HuH-7.5 (cell line): ENCODE measurements at regions not wholly inside any gene's neighbourhood (a gene's known extent, or its start where the extent isn't known, plus 50 kb on each side); places are given as distances from the start of the nearest gene placed in this dataset.
"Not testable (repeated sequence)": the region's sequence is repeated elsewhere in the genome, so short reads cannot be mapped to it uniquely, and the experiment has no call there.

Source experiments
- DNase-seq: peaks from one replicate; pipeline ENCODE4 v3.0.0; 2011; ENCODE audit warnings: low spot score

DNA sequence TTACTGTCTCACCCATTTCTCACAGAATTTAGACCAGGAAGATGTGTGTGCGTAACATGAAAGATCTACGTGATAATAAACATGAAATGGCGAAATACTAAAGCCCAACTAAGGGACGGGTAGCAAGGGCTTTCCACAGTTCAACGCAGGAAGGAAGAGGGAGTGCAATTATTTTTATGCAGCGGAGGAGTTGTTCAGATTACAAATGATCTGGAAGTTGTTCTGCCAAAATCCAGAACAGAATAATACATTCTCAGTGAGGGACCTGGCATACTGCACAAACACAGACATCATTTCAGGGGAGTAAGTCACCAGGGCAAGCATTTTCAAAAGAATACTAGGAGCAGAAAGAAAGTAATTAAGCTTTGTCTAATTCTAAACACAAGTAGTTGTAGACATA is 133.6 kb upstream of the RAP2B start:
- DNase-seq: no peak

DNA sequence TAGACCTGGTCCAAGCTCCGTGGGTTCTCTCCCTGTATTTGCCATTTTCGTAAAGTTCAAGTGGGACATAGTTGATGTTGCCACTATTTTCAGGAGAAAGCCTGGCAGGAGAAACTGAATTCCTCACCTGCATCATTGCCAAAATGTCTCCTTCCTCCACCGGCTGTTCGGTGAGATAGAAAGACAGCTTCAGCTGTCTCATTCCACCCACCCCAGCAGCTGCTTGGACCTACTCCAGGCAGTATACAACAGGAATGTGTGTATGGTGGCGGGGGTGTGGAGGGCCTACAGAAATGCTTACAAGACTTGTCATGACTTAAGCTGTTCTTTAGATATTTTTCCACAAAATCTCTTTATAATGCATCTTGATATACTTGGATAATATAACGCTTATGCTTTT is 132.7 kb upstream of the RAP2B start:
- no peak for DNase-seq

GRCh38 chr3:153032891-153033290 is 129.1 kb upstream of the RAP2B start:
- no peak for DNase-seq

DNA sequence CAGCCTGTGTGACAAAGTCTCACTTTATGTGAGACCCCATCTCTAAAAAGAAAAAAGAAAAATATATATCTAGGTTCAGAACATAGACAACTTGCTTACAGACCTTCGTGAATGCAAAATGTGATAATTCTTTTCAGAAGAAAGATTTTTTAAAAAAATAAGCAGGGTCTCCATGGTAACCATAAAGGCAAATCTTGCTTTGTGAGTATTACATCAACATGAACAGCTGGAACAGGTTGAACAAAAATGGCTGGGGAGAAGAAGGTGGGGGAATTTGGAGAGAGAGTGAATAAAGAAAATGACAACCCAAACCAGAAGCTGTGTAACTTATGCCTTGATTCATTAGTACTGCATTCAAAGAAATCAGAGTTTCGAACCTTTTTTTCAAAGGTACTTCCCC is 125.2 kb upstream of the RAP2B start:
- DNase-seq: no peak

- DNase-seq: no peak
Measured at GRCh38 chr3:153038367-153038766, 123.7 kb upstream of the RAP2B start.

DNA sequence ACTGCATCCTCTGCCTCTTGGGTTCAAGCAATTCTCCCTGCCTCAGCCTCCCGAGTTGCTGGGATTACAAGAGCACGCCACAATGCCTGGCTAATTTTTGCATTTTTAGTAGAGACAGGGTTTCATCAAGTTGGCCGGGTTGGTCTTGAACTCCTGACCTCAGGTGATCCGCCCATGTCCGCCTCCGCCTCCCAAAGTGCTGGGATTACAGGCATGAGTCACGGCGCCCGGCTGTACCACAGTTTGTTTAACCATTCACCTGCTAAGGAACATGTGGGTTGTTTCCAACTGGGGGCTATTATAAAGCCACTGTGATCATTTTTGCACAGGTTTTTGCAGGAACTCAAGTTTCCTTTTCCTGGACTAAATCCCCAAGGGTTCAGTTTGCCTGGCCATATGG is 123.2 kb upstream of the RAP2B start:
- DNase-seq: no peak

- no peak for DNase-seq
Measured at GRCh38 chr3:153041181-153041580, 120.8 kb upstream of the RAP2B start.

DNA sequence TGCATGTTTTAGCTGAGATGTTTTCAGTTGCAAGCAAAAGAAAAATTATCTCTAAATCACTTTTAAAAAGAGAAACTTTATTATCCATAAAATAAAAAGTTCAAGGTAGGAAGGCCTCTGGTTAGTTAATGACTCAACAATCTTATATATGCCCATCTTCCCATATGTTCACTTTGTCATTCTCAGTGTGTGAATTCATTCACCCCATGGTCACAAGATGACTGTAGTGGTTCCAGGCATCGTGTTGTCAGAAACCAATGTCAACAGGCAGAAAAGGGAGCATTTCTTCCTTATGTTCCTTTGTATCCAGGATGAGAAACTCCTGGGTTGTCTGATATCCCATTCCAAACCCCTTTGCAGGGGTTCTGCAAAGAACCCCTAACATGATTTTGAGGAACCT is 119.9 kb upstream of the RAP2B start:
- DNase-seq: no peak

DNA sequence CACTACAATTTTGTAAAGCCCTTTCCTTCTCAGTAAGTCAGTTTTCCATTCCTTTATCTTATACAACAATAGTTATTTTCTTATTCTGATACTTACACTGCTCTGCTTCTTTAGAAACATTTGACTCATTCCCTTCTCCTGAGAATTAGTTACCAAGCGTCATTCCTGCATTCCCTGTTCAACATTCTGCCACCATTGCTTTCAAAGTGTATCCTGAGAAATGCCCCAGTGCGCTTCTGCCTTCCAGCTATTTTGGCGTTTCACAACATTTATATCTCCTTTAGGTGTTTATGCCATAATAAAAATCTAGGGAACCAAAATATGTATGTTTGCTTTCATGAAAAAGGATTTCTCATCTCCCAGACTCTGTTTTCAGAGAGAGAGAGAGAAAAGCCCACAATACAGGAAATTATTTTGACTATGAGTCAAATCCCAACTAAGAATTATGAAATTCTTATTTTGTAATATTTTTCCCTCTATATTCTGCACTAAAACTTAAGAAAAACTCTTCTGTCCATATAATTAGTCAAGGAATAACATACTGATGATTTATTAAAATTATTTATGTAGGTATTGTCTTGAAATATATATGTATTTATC is 118.2 kb upstream of the RAP2B start:
- no peak for DNase-seq

DNA sequence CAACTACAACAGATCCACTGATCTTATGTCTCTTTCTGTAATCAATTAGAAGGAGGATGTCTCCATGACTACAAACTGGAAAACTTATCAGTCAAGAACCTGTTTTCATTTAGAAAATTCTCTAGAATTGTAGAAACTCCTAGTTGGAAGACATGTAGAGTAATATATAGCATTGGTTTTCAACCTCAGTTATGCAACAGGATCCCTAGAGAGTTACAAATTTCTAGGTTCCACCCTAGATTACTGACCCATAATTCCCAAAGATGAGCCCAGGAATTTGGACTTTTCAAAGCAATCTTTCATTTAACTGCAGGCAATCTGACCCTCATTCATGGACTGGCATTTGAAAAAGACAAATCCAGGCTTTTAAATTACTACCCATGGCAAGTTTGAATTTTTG is 116.9 kb upstream of the RAP2B start:
- no peak for DNase-seq

- DNase-seq: no peak
Measured at GRCh38 chr3:153050978-153051377, 111.0 kb upstream of the RAP2B start.

GRCh38 chr3:153051427-153052095 is 110.5 kb upstream of the RAP2B start:
- DNase-seq: no peak

DNA sequence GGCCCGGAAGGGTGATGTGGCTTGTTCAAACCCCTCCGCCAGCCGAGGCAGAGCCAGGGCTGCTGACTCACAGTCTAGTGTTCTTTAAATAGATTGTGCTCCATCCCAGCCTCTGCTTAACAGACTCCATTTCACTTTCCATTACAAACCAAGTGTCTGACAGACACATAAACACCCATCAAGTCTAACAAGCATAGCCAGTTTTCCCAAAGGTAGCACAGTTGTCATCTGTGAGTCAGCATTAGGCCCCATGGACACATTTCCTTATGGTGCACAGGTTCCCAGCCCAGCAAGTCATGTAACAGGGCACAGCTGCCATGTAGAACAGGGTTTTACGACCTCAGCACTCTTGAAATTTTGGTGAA is 109.9 kb upstream of the RAP2B start:
- DNase-seq: no peak

GRCh38 chr3:153055217-153055616 is 106.8 kb upstream of the RAP2B start:
- no peak for DNase-seq

GRCh38 chr3:153055779-153056178 is 106.2 kb upstream of the RAP2B start:
- no peak for DNase-seq

GRCh38 chr3:153058031-153058688 is 103.9 kb upstream of the RAP2B start:
- not testable (repeated sequence) for DNase-seq

- no peak for DNase-seq
Measured at GRCh38 chr3:153060346-153060745, 101.7 kb upstream of the RAP2B start.

DNA sequence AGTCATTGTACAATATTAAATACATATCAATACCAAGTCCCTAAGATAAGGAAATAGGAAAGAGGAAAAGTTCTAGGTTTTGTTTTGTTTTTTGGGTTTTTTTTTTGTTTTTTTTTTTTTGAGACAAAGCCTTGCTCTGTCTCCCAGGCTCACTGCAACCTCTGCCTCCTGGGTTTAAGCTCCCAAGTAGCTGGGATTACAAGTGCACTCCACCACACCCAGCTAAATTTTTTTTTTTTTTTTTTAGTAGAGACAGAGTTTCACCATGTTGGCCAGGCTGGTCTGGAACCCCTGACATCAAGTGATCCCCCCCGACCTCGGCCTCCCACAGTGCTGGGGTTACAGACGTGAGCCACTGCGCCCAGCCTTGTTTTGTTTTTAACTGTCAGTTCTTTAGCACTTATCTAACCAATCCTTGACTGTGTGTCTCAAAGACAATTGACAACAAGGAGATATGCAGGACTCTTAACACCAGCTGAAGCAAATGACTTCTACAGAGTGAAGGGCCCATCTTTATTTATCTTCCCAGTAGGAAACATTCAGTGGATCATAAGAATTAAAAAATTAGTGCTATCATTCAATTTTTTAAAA is 100.0 kb upstream of the RAP2B start:
- no peak for DNase-seq

GRCh38 chr3:153063337-153063736 is 98.7 kb upstream of the RAP2B start:
- no peak for DNase-seq

- no peak for DNase-seq
Measured at GRCh38 chr3:153066983-153067382, 95.0 kb upstream of the RAP2B start.

DNA sequence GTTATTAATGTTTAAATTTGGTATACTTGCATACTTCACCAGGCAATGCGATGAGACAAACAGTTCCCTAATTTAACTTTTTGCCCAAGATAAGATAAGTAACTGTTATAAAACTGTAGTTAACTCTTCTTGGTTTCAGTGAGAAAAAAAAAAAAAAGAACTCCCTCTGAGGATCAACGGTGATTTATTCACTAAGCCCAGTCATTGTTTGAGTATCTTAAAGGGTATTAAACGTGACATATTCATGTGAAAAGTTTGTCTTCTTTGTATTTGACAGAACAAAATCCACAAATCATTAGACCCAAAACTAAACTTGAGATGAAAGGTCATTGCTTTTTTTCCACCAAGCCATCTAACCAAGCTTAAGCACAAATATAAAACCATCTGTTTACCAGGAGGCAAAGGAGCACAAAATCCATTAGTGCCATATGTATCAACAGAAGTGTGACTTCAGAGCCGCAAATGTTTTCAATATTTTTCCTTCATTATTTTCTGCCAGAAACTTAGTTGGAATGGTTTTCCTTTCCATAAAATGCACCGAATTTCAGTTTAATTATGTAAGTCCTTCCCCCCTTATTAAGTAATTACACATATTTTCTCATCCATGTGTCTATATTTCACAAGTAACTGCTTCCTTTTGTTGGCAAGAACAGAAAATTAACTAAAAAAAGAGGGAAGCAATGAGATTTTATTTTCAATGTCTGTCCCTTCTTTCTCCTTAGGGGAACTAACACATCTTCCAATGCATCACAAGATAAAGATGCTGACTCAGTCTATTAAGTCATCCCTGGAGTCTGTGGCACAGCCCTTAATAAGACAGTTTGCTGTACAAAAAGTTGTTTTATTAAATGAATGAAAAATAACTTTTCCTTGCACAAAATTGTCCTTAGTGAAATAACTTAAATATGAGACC is 92.2 kb upstream of the RAP2B start:
- no peak for DNase-seq

- DNase-seq: no peak
Measured at GRCh38 chr3:153070511-153070868, 91.5 kb upstream of the RAP2B start.
